ENCODE measurements at regions not wholly inside any gene's neighbourhood (a gene's known extent, or its start where the extent isn't known, plus 50 kb on each side); places are given as distances from the start of the nearest gene placed in this dataset.

- TF ChIP-seq EZH2 (IDR thresholded peaks at IDR 0.05; ENCODE audit: borderline replicate concordance, low read depth, low read length, severe bottlenecking) (no peak), CTCF (IDR thresholded peaks at IDR 0.05; ENCODE audit: extremely low read depth in 1 of 2, insufficient read depth in 1 of 2, low read depth in 1 of 2, low read length in 2 of 2) (no peak)
These were observed 98.1 kb upstream of the NECTIN1 start for GRCh38 chr11:119827113-119827512.

Data from endothelial cell of umbilical vein (primary cell).